ENCODE measurements at regions not wholly inside any gene's neighbourhood (a gene's known extent, or its start where the extent isn't known, plus 50 kb on each side); places are given as distances from the start of the nearest gene placed in this dataset.

DNA sequence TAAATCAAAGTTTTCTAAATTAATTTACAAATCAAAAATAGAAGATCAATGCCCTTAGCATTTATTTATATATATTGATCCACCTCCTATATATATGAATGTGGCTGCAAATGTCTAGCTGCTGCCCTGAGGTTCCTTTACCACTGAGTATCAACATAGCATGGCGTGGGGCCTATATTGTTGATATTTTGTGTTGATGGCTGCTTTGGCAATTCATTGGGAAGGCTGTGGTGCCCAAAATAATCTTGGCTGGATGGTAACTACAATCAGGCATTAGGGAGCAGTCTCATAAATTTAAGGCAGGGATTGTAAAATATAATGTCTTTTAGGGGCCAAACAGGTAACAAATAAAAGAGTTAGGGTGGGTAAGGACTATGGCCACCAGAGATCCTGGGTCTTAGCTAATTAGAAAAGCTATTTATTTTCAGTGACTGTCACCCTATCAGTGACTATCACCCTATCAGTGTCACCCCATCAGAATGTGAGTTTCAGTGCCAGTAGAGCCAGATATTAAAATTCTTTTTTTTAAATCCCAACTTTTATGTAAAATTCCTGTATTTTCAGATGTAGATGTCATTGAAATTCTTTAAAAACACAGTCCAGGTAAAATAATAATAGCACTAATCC, 190.7 kb upstream of the PCSK5 start:
- H3K4me3 ChIP-seq (ENCODE audit: low read depth, low read length): no peak overlapping the region
- DNase-seq (ENCODE audit: low read depth): no peak
- TF ChIP-seq, protein P1, sequence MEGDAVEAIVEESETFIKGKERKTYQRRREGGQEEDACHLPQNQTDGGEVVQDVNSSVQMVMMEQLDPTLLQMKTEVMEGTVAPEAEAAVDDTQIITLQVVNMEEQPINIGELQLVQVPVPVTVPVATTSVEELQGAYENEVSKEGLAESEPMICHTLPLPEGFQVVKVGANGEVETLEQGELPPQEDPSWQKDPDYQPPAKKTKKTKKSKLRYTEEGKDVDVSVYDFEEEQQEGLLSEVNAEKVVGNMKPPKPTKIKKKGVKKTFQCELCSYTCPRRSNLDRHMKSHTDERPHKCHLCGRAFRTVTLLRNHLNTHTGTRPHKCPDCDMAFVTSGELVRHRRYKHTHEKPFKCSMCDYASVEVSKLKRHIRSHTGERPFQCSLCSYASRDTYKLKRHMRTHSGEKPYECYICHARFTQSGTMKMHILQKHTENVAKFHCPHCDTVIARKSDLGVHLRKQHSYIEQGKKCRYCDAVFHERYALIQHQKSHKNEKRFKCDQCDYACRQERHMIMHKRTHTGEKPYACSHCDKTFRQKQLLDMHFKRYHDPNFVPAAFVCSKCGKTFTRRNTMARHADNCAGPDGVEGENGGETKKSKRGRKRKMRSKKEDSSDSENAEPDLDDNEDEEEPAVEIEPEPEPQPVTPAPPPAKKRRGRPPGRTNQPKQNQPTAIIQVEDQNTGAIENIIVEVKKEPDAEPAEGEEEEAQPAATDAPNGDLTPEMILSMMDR (IDR thresholded peaks at IDR 0.05; ENCODE audit: control insufficient read depth, extremely low read depth, insufficient read depth): no peak

DNA sequence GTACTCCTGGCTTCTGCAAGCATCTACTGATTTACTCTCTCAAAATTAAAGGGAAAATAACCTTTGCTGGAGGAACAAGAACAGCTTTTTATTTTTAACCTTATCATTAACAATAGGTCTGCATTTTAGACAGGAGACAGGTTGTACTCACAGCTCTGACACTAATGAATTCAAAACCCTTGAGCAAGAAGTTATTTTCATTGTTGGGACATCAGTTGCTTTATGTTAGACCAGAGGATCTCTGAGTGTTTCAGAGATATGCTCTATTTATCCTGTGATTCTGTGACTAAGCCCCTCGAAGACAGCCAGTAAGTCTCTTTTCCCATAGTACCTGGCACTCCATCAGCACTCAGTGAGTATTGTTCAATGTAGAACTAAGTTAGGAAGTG, 190.2 kb upstream of the PCSK5 start:
- TF ChIP-seq, protein P1 (IDR thresholded peaks at IDR 0.05; ENCODE audit: control insufficient read depth, extremely low read depth, insufficient read depth): no peak
- no peak overlapping the region for H3K4me3 ChIP-seq (ENCODE audit: low read depth, low read length)
- DNase-seq (ENCODE audit: low read depth): no peak

DNA sequence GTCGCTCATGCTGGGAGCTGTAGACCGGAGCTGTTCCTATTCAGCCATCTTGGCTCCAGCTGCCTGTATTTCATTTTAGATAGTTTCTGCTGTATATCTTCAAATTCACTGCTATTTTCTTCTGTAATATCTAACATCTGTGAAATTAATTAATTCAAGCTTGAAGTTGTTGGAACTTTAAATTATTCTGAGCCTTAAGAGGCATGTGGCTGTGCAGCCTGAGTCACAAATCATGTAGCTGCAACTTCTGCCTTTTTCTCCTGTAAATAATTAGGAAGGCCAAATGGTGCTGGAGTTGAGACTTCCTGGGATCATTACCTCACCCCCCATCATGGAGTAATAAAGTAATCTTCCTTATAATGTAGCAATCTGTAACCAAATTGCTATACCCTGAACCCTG, 183.3 kb upstream of the PCSK5 start:
- H3K4me3 ChIP-seq (ENCODE audit: low read depth, low read length): no peak overlapping the region
- DNase-seq (ENCODE audit: low read depth): no peak
- TF ChIP-seq, protein P1 (IDR thresholded peaks at IDR 0.05; ENCODE audit: control insufficient read depth, extremely low read depth, insufficient read depth): no peak

DNA sequence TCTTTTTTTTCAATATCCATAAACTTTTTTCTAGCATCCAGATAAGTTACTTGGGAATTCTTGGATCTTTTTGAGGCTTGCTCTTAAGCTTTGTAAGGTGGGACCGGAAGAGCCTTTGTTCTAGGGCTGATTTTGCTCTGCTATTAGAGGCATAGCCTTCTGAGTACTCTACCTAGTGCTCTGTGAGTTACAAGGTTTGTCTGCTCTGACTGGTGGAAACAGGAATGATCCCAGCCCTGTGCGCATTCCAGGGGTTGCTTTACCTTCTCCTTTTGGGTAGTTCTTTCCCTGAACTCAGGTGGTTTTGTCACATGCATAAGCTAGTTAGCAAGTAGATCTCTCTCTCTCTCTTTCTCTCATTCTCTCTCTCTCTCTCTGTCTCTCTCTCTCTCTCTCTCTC, 180.8 kb upstream of the PCSK5 start:
- no peak for DNase-seq (ENCODE audit: low read depth)
- TF ChIP-seq, protein P1 (IDR thresholded peaks at IDR 0.05; ENCODE audit: control insufficient read depth, extremely low read depth, insufficient read depth): no peak
- H3K4me3 ChIP-seq (ENCODE audit: low read depth, low read length): no peak overlapping the region

DNA sequence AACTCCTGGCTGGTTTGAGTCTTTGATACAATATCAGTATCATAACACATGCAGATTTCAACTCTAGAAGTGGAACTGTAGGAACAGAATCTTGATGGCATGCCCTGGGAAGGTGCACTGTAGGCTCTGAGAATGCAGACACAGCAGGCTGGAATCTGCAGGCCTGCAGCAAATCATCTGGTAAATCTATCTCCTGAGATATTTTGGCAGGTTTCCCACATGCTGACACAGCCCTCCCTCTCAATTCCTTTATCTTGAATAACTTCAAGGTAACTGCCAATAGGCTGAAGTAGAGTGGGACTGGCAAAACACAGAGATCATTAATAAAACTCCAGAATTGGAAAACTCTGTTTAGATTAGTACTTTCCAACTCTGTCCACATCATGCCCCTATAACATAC, 177.8 kb upstream of the PCSK5 start:
- DNase-seq (ENCODE audit: low read depth): no peak
- H3K4me3 ChIP-seq (ENCODE audit: low read depth, low read length): no peak overlapping the region
- TF ChIP-seq, protein P1 (IDR thresholded peaks at IDR 0.05; ENCODE audit: control insufficient read depth, extremely low read depth, insufficient read depth): no peak

DNA sequence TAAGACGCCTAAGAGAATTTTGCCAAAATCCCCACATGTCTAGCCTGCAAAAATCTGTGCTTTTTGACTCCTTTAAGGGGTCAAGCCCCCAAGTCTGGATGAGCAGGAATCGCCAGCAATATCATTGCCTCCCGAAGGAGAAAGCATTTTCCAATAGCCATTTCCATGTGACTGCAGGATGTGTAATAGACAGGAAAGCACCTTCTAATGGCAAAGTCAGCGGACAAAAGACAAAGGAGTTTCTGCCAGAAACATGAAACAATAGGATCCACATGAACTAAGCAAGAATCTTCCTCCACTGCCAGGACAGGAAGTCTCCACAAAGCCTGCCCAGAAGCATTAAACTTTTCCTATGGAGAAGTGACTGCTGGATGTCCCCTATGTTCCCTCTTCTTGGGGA, 177.1 kb upstream of the PCSK5 start:
- no peak overlapping the region for H3K4me3 ChIP-seq (ENCODE audit: low read depth, low read length)
- DNase-seq (ENCODE audit: low read depth): no peak

More for the DNA sequence above, 177.1 kb upstream of the PCSK5 start:
- TF ChIP-seq, protein P1 (IDR thresholded peaks at IDR 0.05; ENCODE audit: control insufficient read depth, extremely low read depth, insufficient read depth): no peak
